ENCODE measurements at regions not wholly inside any gene's neighbourhood (a gene's known extent, or its start where the extent isn't known, plus 50 kb on each side); places are given as distances from the start of the nearest gene placed in this dataset.

DNA sequence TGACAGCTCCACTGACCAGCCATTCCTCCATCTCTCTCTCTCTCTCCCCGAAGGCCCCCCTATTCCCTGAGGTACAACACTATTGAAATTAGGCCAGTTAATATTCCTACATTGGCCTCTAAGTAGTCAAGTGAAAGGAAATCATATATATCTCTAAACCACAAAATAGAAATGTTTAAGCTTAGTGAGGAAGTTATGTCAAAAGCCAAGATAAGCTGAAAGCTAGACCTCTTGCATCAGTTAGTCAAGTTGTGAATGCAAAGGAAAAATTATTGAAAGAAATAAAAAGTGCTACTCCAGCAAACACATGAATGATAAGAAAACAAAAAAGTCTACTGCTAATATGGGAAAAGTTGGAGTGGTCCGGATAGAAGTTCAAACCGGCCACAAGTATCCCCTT, 301.3 kb upstream of the RBMS1 start (continued):
- no peak for TF ChIP-seq FOSL2 (IDR thresholded peaks at IDR 0.05)
- no peak for TF ChIP-seq FOSL2 (CRISPR knock-in tag; IDR thresholded peaks at IDR 0.05)
- no peak for TF ChIP-seq SMC3 (IDR thresholded peaks at IDR 0.05)
- TF ChIP-seq NR3C1 (IDR thresholded peaks at IDR 0.05): no peak
- no peak for TF ChIP-seq MYC (IDR thresholded peaks at IDR 0.05; ENCODE audit: borderline replicate concordance, low read length)
- no peak for TF ChIP-seq CBX2 (IDR thresholded peaks at IDR 0.05; ENCODE audit: borderline replicate concordance, low read depth)
- no peak for TF ChIP-seq KDM1A (IDR thresholded peaks at IDR 0.05; ENCODE audit: low read depth)

DNA sequence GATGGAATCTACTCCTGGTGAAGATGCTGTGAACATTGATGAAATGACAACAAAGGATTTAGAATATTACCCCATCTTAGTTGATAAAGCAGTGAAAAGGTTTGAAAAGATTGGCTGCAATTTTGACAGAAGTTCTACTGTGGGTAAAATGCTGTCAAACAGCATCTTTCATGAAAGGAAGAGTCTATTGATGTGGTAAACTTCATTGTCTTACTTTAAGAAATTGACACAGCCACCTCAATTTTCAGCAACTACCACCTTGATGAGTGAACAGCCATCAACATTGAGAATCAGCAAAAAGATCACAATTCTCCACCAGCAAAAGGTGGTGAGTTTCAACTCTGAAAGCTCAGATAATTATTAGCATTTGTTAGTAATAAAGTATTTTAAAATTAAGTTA, 310.3 kb upstream of the RBMS1 start:
- TF ChIP-seq RARB (CRISPR knock-in tag; IDR thresholded peaks at IDR 0.05) (no peak), NPAS2 (CRISPR knock-in tag; IDR thresholded peaks at IDR 0.05; ENCODE audit: borderline replicate concordance) (no peak), EHMT2 (IDR thresholded peaks at IDR 0.05; ENCODE audit: low read depth) (no peak), RAD21 (conservative IDR thresholded peaks at IDR 0.05 in 1 of 2, IDR thresholded peaks at IDR 0.05 in 1 of 2) (no peak), CHD2 (IDR thresholded peaks at IDR 0.05; ENCODE audit: low read length, partially characterized antibody) (no peak), MAFK (IDR thresholded peaks at IDR 0.05; ENCODE audit: partially characterized antibody) (no peak), RCOR1 (IDR thresholded peaks at IDR 0.05; ENCODE audit: low read depth, low read length) (no peak), BHLHE40 (IDR thresholded peaks at IDR 0.05; ENCODE audit: low read depth, low read length) (no peak), GATA3 (IDR thresholded peaks at IDR 0.05; ENCODE audit: borderline replicate concordance) (no peak), TFCP2L1 (CRISPR knock-in tag; IDR thresholded peaks at IDR 0.05) (no peak), CHD4 (IDR thresholded peaks at IDR 0.05; ENCODE audit: borderline replicate concordance) (no peak), NFE2L2 (conservative IDR thresholded peaks at IDR 0.05; ENCODE audit: low read length) (no peak), HDAC2 (IDR thresholded peaks at IDR 0.05) (no peak)
- TF ChIP-seq, protein P1, sequence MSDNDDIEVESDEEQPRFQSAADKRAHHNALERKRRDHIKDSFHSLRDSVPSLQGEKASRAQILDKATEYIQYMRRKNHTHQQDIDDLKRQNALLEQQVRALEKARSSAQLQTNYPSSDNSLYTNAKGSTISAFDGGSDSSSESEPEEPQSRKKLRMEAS (IDR thresholded peaks at IDR 0.05): no peak
- TF ChIP-seq, protein P2, sequence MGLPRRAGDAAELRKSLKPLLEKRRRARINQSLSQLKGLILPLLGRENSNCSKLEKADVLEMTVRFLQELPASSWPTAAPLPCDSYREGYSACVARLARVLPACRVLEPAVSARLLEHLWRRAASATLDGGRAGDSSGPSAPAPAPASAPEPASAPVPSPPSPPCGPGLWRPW (IDR thresholded peaks at IDR 0.05): no peak
- ChIA-PET CTCF (interaction anchor here (0.6 kb wide), 1 partner anchor 327 kb away, joined by 3 read pairs; no protein-coding TSS in a partner anchor), POLR2A (no interaction called here)
- H3K27ac ChIP-seq: no peak overlapping the region
- ATAC-seq: no peak
- DNase-seq (ENCODE audit: low read depth in 1 of 2, low spot score in 1 of 2): no peak
- no peaks in the 10 kb centered on the region for H3K4me1 ChIP-seq
- H3K4me3 ChIP-seq: no peak overlapping the region
- FAIRE-seq: no peak
- no peak overlapping the region for H3K4me2 ChIP-seq
- H3K9me3 ChIP-seq: peaks cover 11% of the 10 kb centered on the region; the same call in 2 of the 3 replicates

DNA sequence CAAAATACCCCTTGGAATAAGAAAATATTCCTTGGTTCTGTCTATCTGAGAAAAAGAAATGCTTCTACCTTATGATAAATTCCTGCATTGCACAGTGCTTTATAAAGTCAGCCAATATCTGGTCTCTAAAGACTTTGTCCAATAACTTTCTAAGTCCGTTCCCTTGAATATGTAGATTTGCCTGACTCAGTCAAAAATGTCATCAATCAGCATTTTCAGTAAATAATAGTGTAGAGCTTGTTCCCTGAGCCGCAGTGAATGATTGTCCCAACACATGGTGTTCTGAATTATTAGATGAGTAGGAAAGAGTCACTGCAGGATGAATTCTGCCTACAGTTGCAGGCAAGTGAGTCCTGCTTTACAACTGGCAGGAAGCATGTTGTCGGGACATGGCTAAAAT, 316.8 kb upstream of the RBMS1 start:
- ChIA-PET POLR2A (no interaction called here), CTCF (no interaction called here)
- 59% methylated on average over 3 of the region's 3 CpGs for WGBS (ENCODE audit: missing lambda C conversion rate)

More for the DNA sequence above, 316.8 kb upstream of the RBMS1 start:
- TF ChIP-seq CEBPB (IDR thresholded peaks at IDR 0.05) (no peak), HDAC2 (IDR thresholded peaks at IDR 0.05) (no peak), HOXA7 (CRISPR knock-in tag; IDR thresholded peaks at IDR 0.05) (no peak), FOSL2 (IDR thresholded peaks at IDR 0.05) (no peak), FOSL2 (CRISPR knock-in tag; IDR thresholded peaks at IDR 0.05) (no peak), RNF2 (IDR thresholded peaks at IDR 0.05; ENCODE audit: borderline replicate concordance, low read depth) (no peak), ZNF302 (CRISPR knock-in tag; IDR thresholded peaks at IDR 0.05) (no peak), TFCP2L1 (CRISPR knock-in tag; IDR thresholded peaks at IDR 0.05) (no peak), ZFP36 (IDR thresholded peaks at IDR 0.05; ENCODE audit: borderline replicate concordance, partially characterized antibody) (no peak), POLR2A (IDR thresholded peaks at IDR 0.05; ENCODE audit: low read length) (no peak), RARB (CRISPR knock-in tag; IDR thresholded peaks at IDR 0.05) (no peak), NPAS2 (CRISPR knock-in tag; IDR thresholded peaks at IDR 0.05; ENCODE audit: borderline replicate concordance) (no peak), ZSCAN20 (CRISPR knock-in tag; IDR thresholded peaks at IDR 0.05) (no peak)
- TF ChIP-seq, protein P3, sequence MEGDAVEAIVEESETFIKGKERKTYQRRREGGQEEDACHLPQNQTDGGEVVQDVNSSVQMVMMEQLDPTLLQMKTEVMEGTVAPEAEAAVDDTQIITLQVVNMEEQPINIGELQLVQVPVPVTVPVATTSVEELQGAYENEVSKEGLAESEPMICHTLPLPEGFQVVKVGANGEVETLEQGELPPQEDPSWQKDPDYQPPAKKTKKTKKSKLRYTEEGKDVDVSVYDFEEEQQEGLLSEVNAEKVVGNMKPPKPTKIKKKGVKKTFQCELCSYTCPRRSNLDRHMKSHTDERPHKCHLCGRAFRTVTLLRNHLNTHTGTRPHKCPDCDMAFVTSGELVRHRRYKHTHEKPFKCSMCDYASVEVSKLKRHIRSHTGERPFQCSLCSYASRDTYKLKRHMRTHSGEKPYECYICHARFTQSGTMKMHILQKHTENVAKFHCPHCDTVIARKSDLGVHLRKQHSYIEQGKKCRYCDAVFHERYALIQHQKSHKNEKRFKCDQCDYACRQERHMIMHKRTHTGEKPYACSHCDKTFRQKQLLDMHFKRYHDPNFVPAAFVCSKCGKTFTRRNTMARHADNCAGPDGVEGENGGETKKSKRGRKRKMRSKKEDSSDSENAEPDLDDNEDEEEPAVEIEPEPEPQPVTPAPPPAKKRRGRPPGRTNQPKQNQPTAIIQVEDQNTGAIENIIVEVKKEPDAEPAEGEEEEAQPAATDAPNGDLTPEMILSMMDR (IDR thresholded peaks at IDR 0.05): no peak
- TF ChIP-seq, protein P2 (IDR thresholded peaks at IDR 0.05): no peak
- DNase-seq (ENCODE audit: low read depth in 1 of 2, low spot score in 1 of 2): no peak
- peaks cover 11% of the 10 kb centered on the region; the same call in 1 of the 3 replicates for H3K9me3 ChIP-seq
- H3K27ac ChIP-seq: no peak overlapping the region
- H3K4me1 ChIP-seq: no peaks in the 10 kb centered on the region
- no peak for FAIRE-seq
- no peak overlapping the region for H3K4me2 ChIP-seq
- H3K4me3 ChIP-seq: no peak overlapping the region
- no peak for ATAC-seq
